ENCODE measurements at regions not wholly inside any gene's neighbourhood (a gene's known extent, or its start where the extent isn't known, plus 50 kb on each side); places are given as distances from the start of the nearest gene placed in this dataset.

DNA sequence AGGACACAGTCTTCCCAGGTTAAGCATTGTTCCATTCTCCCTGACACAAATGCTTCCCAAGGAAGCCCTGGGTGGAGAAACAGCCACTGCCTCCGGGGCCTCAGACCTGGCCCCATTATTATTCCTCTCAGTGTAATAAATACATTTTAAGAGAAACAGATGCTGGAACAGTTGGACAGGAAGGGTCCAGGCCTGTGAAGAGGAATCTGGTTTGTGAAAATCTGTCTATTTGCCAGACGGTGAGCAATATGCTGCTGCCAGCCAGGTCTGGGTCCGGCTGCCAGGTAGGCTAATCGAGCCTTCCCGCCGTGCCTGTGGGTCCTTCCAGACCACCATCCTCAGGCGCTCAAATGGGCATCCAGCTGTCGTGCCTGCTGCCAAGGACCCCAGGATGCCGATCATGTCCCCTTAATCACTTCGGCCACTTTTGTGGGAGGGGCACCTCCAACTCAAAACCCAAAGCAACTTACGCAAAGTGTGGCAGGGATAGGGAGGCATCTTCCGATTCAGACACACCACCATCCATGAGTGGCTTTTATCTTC is 528.4 kb downstream of the MIAT start:
- in situ Hi-C loops (cut with HindIII; ENCODE audit: low sequenced_read_pairs), result no loop called here

DNA sequence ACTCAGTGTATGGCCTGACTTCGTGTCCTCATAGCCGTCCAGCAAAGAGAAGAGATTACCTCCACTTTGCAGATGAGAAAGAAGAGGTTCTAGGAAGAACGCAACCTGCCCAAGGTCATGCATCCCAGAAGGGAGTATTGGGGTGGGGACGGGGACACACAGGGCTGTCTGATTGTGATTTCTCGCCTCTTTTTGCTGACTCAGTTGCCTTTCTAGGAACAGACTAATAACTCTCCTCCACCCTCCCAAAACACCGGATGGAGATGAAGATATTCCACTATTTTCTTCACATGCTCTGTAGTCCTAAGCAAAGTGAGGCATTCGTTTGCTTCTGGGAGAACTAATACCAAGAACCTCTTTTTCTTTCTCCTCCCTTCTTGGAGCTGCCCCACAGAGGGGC is 529.3 kb downstream of the MIAT start:
- in situ Hi-C loops (cut with HindIII; ENCODE audit: low sequenced_read_pairs), result no loop called here

DNA sequence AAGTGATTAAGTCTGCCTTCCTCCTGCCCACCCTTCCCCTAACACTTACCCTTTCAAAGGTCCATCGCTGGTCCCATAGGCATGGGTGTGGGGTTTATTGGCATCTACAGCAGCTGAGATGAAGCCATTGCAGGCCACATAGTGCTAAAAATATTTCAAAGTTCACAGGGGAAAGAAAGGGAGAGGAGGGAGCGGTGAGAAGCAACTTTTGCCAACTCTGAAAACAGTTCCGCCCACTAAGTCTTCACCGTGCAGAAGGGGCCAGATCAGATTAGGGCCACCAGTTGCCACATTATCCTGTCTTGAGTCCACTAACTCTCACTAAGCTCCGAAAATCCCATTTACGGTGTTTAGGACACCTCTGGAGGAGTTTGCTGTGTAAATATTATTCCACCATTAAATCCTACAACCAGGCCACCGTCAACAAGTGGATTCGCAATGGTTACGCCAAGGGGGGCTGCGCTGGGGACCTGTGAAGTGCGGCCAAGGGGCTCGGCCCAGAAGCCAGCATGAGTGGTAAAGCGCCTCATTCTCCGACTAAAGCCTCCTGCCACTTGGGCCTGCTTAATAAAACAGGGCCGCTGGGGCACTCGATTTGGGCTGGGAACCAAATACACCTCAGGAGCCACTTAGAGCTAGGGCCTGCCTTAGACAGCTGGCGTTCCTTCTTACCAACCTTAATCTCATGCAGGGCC is 534.9 kb downstream of the MIAT start:
- in situ Hi-C loops (cut with HindIII; ENCODE audit: low sequenced_read_pairs), result no loop called here

DNA sequence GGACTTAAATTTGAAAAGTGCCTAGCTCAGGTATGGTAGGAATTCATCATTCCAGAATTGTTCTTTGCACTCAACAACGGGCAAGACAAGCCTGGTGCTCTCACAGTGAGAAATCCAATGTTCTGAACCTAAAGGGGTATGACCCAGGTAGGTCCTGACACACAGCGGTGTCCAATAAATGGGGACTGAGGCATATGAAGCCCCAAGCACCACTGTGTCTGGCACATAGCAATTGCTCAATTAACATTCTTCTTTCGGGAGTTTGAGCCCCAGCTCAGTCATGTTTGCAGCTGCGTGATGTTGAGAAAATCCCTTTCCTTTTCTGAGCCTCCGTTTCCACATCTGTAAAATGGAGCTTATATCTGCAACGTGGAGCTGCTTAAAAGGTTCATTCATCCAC is 535.8 kb downstream of the MIAT start:
- in situ Hi-C loops (cut with HindIII; ENCODE audit: low sequenced_read_pairs), result no loop called here

DNA sequence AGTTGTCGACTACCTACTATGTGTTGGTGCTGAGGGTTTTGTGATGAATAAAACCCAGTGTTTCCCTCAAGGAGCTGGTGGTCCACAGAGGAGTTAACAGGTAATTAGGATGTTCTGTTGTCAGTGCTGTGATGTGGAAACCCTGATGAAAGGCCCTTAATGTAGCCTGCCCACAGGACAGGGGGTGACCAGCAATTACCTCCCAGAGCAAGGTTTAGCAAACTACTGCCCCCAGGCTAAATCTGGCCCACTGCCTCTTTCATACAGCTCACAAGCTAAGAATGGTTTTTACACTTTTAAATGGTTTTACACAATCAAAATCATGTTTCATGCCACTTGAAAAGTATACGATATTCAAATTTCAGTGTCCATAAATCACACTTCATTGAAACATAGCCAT is 536.2 kb downstream of the MIAT start:
- in situ Hi-C loops (cut with HindIII; ENCODE audit: low sequenced_read_pairs), result no loop called here

DNA sequence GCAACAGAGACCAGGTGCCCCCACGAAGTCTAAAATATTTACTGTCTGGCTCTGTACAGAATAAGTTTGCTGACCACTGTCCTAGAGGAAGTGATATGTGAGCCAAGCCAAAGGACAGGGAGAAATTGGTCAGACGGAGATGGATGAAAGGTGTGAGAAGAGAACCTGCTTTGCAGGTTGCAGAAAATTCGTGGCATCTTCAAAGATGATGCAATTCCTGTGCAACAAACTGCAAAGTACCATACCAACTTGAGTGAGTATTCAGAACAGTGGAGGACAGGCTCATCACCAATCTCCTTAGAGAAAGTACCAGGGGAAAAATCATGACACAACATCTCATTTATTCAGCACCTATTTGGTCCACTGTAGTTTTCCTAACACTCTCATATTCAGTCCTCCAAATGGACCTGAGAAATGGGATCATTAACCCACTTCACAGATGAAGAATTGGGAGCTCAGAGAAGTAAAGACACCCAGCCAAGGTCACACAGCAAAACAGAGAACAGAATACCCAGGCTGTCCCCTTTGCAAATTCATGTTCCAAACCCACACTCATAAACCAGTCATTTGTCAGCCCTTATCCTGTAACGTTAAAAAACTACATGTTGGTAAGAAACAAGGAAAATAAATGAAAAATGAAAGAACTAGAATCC is 536.8 kb downstream of the MIAT start:
- in situ Hi-C loops (cut with HindIII; ENCODE audit: low sequenced_read_pairs), result no loop called here

DNA sequence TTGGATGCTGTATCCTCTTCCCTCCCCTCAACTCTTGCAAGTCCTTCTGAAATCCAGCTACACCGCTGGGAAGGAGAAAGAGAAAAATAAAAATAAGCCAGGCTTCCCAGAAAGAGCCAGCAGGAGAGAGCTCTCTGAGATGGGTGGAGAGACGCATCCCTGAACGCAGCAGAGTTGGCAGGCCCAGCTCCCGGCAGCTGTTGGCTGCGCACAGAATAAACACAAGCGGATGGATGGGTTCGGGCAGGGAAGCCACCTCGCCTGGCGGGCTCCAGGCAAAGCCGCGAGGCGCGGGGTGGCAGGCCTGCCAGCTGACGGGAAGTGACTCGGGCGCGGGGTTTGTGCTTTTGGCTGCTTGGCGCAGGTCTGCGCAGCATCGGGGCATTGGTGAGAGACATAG is 537.7 kb downstream of the MIAT start:
- in situ Hi-C loops (cut with HindIII; ENCODE audit: low sequenced_read_pairs), result no loop called here

DNA sequence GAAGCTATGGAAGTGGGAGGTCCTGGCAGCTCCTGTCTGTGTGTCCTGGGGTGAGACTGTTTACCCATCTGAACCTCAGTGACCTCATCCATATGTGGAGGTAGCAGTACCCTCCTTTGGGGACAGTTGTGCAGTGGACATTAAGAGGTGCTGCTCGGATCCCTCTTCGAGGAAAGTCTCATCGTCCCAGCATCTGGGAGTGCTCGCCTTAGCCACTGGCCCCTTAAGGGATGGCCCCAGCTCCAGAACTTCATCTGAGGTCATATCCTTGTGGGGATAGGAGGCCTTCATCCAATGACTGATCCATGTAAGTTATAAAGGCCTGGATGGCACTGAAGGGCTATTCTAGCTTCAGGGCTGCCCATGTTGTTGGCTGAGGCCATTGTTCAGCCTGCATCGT is 538.1 kb downstream of the MIAT start:
- in situ Hi-C loops (cut with HindIII; ENCODE audit: low sequenced_read_pairs), result no loop called here

DNA sequence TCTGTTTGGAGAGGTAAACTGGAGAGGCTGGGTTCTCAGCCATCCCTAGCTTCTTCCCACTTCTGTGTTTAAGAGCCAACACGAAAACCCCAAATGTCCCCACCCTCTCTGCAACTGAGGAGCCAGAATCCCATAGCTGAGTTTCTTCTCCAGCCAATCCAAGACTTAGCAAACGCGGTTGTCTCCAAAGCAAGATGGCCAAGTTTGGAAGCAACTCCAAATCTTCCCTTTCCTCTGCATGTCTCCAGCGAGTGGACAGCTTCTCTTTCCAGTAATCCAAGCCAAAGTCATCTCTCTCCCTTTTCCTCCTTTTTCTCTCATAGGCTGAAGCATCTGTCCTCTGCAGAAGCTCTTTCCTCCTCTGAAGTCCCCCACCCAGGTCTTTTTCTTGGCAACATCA is 539.2 kb downstream of the MIAT start:
- in situ Hi-C loops (cut with HindIII; ENCODE audit: low sequenced_read_pairs), result no loop called here

DNA sequence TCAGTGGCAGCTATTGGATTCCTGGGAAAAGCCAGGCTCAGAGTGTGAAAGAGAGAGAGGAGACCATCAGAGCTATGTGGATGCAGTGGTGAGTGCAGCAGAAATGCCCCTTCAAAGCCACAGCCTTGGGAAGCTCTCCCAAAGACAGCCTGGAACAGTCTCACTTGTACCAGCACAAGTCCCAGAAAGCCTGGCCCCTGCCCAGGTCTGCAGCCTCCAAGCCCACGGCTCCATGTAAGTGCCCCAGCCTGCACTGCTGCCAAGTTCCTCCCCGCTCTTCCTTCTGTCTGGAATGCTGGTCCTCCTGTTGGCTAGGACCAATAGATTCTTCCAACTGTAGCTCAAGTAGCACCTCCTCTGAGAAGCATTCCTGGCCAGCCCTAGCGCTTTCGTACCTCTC is 539.7 kb downstream of the MIAT start:
- in situ Hi-C loops (cut with HindIII; ENCODE audit: low sequenced_read_pairs), result no loop called here

DNA sequence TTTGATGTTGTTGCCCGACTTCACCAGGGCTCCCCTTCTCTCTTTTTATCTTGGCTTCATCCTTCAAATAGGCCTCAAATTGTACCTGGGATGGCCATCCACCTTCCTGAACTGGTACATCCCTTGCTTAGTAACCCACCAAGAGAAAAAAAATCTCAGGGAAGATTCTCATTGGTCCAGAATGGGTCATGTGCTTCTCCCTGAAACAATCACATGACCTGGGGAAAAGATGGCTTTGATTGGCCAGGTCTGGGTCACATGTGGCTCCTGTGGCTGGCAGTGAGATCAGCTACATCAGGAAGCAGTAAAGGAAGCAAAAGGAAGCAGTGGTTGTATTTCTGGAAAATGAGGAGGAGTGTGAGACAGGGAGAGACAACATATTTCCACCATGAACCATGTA is 540.2 kb downstream of the MIAT start:
- in situ Hi-C loops (cut with HindIII; ENCODE audit: low sequenced_read_pairs), result no loop called here

DNA sequence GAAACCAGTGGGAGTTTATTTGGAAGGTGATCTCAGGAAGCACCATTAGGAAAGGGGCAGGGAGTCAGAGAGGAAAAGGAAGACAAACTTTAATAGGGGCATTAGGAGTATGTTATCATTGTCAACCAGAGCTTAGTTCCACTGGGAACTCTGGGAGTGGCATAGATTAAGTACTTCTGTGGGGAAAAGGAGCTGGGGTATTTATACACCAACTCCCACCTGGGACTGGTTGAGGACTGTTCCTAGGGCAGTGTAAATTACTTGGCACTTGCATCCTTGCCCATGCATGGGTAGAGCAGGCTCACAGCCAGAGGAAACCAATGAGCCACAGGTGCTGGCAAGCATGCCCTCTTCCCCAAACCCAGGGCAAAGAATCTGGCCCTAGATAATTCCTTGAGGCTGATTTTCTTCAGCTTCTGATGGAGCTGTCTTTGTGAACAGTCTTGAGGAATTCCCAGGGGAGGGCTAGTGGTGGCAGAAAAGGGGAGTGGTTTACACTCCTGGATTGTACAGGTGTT is 541.2 kb downstream of the MIAT start:
- in situ Hi-C loops (cut with HindIII; ENCODE audit: low sequenced_read_pairs), result no loop called here

DNA sequence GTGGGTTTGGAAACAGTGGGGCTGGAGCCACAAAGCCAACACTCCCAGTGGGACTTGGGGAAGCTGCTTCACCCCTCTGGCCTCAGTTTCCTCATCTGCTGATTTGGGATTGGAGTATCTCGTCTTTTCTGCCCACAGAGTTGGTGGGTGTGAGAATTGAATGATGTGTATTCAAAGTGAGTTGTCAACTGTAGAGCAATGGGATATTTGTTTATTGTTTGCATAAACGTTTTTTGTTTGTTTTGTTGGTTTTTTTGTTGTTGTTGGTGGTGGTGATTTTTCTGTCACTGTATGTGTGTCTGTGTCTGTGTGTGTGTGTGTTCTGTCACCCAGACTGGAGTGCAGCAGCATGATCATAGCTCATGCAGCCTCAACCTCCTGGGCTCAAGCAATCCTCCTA is 542.0 kb downstream of the MIAT start:
- in situ Hi-C loops (cut with HindIII; ENCODE audit: low sequenced_read_pairs), result no loop called here

DNA sequence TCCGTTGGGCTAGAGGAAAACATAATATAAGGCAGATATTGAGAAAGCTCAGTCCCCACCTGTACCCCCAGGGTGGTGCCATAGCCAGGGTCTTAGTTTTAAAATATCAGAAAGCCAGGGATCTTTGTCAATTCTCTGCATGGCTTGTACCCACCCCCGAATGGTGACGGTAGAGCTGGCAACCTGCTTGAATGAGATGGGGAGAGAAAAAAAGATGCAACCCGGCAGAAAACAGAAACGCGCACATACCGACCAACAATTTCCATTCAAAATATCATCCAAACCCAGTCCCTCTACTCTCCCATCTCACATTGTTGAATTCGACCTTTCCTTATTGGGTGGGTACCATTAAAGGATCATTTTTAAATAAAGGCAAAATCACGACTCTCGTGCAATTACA is 543.9 kb downstream of the MIAT start:
- in situ Hi-C loops (cut with HindIII; ENCODE audit: low sequenced_read_pairs), result no loop called here

DNA sequence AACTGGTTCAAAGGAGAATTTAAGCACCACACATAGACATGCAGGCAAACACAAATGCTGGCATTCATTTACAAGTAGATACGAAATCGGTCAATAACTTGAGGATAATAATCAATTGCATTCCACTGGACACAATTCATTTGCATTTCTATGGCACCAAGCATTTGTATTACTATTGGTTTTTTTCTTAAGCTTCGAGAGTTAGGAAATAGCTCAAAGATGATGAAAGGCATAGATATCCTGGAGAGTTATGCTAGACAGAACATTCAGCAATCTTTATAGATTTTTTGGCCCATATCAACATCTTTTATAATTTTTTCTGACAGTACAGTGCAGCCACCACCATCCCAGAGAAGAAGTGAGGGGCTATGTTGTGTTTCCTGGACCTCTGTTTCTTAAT is 544.4 kb downstream of the MIAT start:
- in situ Hi-C loops (cut with HindIII; ENCODE audit: low sequenced_read_pairs), result no loop called here

DNA sequence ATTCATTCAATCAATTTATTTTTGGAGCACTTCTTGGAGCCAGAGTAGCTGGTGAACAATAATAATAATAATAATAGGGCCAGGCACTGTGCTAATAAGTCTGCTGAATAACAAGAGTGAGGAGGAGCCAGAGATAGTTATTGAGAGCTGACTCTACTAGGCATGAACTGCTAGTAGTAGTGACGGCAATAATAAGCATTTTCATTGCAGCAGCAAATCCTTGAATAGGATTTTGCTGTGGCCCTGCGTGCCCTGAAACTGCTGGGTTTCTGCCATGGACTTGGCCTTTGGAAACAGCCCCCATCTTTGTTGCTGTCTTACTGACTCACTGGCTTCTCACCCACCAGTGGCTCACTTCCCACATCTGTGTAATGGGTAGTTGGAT is 545.9 kb downstream of the MIAT start:
- in situ Hi-C loops (cut with HindIII; ENCODE audit: low sequenced_read_pairs), result no loop called here

DNA sequence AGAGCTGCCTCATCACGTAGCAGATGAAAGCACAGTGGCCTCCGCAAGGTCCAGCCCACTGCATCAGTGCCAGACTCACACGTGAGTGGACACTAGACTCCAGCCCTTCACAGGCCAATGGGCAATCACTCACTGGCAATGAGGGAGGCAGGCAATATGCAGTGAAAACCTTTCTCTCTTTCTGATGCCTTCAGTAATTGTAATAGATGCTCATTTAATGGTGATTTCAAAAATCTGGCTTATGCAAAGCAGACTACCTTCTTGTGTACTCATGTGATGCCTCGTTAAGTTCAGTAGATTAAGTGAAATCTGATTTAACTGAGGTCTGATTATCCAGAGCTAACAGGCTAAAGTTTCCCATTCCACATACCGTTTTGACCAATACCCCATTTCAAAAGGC is 546.9 kb downstream of the MIAT start:
- in situ Hi-C loops (cut with HindIII; ENCODE audit: low sequenced_read_pairs), result no loop called here

DNA sequence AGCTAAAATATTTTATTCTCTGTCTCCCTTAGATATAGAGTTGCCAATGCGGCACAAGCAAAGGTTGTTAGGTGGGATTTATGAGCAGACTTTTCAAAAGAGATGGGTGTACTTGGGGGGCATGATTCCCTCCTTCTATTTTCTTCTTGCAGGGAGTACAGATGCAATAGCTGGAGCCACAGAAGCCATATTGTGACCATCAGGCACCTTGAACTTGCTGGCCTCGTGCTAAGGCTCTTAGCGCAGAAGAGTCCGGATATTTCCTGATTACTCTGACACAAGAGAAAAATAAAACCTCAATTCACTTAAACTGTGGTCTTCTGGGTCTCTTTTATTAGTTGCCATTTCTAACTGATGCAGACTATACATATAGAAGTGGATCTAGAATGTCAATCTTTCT is 547.4 kb downstream of the MIAT start:
- in situ Hi-C loops (cut with HindIII; ENCODE audit: low sequenced_read_pairs), result no loop called here

DNA sequence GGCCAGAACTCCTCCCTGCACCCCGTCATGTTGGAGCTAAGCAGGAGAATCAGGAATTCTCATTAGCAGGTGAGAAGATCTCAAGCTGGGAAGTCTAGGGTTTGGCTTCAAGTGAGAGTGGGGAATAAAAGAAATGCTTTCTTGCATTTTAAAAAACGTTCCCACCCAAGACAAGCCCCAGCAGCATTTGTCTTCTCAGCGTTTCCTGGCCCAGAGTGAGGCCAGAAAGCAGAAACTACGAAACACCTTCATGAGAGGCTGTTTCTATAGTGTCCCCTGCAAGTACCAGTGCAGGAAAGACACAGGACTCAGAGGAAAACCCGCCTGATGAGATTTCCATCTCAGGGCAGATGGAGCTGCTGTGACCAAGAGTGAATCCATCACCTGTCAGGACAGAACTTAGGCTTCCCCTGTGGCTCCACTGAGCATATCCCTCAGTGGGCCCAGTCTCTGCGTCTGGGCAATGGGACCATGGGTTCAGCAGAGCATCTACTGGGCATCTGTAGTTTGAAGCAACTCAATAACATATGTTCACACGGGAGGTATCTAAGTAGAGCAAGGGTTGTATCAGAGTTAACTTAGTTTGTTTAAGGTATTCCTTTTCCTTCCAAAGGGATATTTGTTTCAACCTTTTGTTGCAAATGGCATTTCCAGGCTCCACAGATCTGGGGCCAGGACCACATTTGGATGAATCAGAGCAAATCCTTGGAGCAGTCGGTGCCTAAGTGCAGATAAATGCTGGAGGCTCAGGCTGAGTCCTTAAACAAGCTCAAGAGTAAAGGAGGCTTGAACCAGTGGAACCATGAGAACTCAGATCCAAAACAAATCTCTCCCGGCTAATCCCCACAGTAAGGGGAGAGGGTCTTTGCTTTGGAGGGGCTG is 548.3 kb downstream of the MIAT start:
- in situ Hi-C loops (cut with HindIII; ENCODE audit: low sequenced_read_pairs), result no loop called here

DNA sequence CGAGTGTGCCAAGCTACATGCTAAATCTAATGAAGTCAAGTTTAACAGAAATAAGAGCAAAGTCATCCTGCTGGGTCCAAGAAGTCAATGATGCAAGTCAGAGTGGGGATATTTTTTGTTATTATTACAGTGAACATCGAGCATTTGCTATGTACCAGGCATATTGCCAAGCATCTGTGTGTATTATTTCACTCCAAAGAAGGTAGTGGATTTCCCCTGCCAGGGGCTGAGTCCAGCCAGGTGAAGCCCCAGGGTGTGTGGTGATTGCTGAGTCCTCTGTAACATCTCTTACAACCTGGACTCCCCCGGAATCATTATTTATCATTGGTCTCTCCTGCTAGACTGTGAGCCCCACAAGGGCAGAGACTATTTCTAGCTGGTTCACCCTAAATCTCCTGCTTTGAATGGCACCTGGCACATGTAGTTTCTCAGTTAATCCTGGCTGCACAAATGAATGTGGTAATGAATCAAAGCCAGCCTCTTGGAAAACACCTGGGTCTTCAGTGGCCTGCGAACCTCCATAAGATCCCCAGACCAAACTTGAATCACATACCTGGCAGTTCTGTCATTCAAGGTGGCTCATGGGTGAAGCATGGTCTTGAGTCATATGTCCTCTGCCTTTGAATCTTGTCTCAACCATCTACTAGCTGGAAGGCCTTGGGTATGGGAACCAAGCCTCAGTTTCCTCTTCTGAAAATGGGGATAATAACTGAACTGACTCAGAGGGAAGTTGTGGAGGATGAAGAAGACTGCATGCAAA is 549.2 kb downstream of the MIAT start:
- in situ Hi-C loops (cut with HindIII; ENCODE audit: low sequenced_read_pairs), result no loop called here

DNA sequence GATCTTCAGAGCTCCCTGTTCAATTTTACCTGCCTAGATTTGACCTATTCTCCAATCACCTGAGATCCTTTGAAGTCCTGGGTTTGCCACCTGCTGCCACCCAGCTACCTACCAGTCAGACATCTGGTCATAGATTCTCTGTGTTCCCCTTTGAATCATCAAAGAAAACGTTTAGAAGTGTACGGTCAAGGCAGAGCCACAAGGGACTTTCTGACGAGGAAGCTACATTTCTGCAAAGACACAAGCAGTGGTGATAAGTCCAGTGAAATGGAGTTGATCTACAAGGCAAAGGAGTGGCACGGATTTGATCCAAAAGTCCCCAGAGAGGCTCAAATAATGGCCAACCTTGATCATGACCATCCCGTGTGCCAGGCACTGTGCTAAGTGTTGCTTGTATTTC is 549.9 kb downstream of the MIAT start:
- in situ Hi-C loops (cut with HindIII; ENCODE audit: low sequenced_read_pairs), result no loop called here
